Smooth muscle cell (in vitro differentiated cells): ENCODE measurements at regions not wholly inside any gene's neighbourhood (a gene's known extent, or its start where the extent isn't known, plus 50 kb on each side); places are given as distances from the start of the nearest gene placed in this dataset.

ENCODE experiments used
- DNase-seq: peaks from one replicate; lab custom pipeline; 2025; ENCODE audit not compliant: unreplicated experiment; lab: John Stamatoyannopoulos, UW
- H2AFZ ChIP-seq: fragments of 200-600 bp; sonication (generic); 2 replicates; pipeline ENCODE4 v1.6.0; 2016; ENCODE audit warnings: antibody characterized with exemption, low read depth, mild to moderate bottlenecking
- H3F3A ChIP-seq: fragments of 200-600 bp; sonication (generic); 2 replicates; pipeline ENCODE4 v1.6.0; 2017; ENCODE audit warnings: antibody characterized with exemption, low read depth
- H3K27ac ChIP-seq: fragments of 200-600 bp; sonication (generic); 2 replicates; pipeline ENCODE4 v1.5.1; 2016; ENCODE audit warnings: low read depth, mild to moderate bottlenecking
- H3K27me3 ChIP-seq: fragments of 200-600 bp; sonication (generic); 2 replicates; pipeline ENCODE4 v1.6.1; 2016; ENCODE audit warnings: low read depth, mild to moderate bottlenecking
- H3K36me3 ChIP-seq: fragments of 200-600 bp; sonication (generic); 2 replicates; pipeline ENCODE4 v1.5.1; 2016; ENCODE audit warnings: low read depth
- H3K4me1 ChIP-seq: fragments of 200-600 bp; sonication (generic); 2 replicates; pipeline ENCODE4 v1.5.1; 2016; ENCODE audit warnings: low read depth
- H3K4me2 ChIP-seq: fragments of 200-600 bp; sonication (generic); 2 replicates; pipeline ENCODE4 v1.6.0; 2016; ENCODE audit warnings: mild to moderate bottlenecking
- H3K4me3 ChIP-seq: fragments of 200-600 bp; sonication (generic); 2 replicates; pipeline ENCODE4 v1.5.1; 2016; ENCODE audit warnings: mild to moderate bottlenecking
- H3K79me2 ChIP-seq: fragments of 200-600 bp; sonication (generic); 2 replicates; pipeline ENCODE4 v1.6.0; 2016; ENCODE audit warnings: low read depth, mild to moderate bottlenecking
- H3K9ac ChIP-seq: fragments of 200-600 bp; sonication (generic); 2 replicates; pipeline ENCODE4 v1.6.0; 2016; ENCODE audit warnings: low read depth
- H3K9me3 ChIP-seq: fragments of 200-600 bp; sonication (generic); replicated peaks from 2 replicates; pipeline ENCODE4 v1.5.1; 2016; ENCODE audit warnings: low read depth
- H4K20me1 ChIP-seq: fragments of 200-600 bp; sonication (generic); 2 replicates; pipeline ENCODE4 v1.6.0; 2016; ENCODE audit warnings: low read depth
- WGBS: methylation state at CpG from one replicate; pipeline ENCODE4 v1.1.7; 2016; ENCODE audit warnings: low lambda C conversion rate; 5-methylcytosine and 5-hydroxymethylcytosine counted together
- TF ChIP-seq, protein P1 (sequence below): fragments of 200-600 bp; sonication (generic); IDR thresholded peaks from 2 replicates; pipeline ENCODE4 v1.5.1; 2017; ENCODE audit warnings: borderline replicate concordance, mild to moderate bottlenecking, antibody characterized with exemption; ENCODE audit not compliant: insufficient read depth, poor library complexity, severe bottlenecking

GRCh38 chr20:54806462-54806861 is 331.1 kb downstream of the DOK5 start:
- Histone ChIP-seq H3K4me3 (no peak overlapping the region), H3K4me1 (no peaks in the 10 kb centered on the region), H3F3A (no peaks in the 10 kb centered on the region), H3K27me3 (no peaks in the 10 kb centered on the region), H2AFZ (no peak overlapping the region), H3K9ac (no peak overlapping the region), H3K27ac (no peak overlapping the region), H3K79me2 (no peaks in the 10 kb centered on the region), H3K4me2 (no peak overlapping the region), H3K9me3 (no peaks in the 10 kb centered on the region), H4K20me1 (no peaks in the 10 kb centered on the region), H3K36me3 (no peaks in the 10 kb centered on the region)
- DNase-seq = no peak
- WGBS = 88% methylated on average over 5 of the region's 5 CpGs
- TF ChIP-seq, protein P1, sequence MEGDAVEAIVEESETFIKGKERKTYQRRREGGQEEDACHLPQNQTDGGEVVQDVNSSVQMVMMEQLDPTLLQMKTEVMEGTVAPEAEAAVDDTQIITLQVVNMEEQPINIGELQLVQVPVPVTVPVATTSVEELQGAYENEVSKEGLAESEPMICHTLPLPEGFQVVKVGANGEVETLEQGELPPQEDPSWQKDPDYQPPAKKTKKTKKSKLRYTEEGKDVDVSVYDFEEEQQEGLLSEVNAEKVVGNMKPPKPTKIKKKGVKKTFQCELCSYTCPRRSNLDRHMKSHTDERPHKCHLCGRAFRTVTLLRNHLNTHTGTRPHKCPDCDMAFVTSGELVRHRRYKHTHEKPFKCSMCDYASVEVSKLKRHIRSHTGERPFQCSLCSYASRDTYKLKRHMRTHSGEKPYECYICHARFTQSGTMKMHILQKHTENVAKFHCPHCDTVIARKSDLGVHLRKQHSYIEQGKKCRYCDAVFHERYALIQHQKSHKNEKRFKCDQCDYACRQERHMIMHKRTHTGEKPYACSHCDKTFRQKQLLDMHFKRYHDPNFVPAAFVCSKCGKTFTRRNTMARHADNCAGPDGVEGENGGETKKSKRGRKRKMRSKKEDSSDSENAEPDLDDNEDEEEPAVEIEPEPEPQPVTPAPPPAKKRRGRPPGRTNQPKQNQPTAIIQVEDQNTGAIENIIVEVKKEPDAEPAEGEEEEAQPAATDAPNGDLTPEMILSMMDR = no peak

GRCh38 chr20:54794874-54795273 is 319.5 kb downstream of the DOK5 start:
- no peak for DNase-seq

GRCh38 chr20:54794110-54794509 is 318.7 kb downstream of the DOK5 start:
- Histone ChIP-seq H3K36me3 (no peaks in the 10 kb centered on the region), H3K9me3 (no peaks in the 10 kb centered on the region), H3F3A (no peaks in the 10 kb centered on the region), H3K4me2 (no peak overlapping the region), H2AFZ (no peak overlapping the region), H3K27ac (no peak overlapping the region), H3K9ac (no peak overlapping the region), H3K27me3 (no peaks in the 10 kb centered on the region), H3K4me3 (no peak overlapping the region), H4K20me1 (no peaks in the 10 kb centered on the region), H3K4me1 (no peaks in the 10 kb centered on the region), H3K79me2 (no peaks in the 10 kb centered on the region)
- TF ChIP-seq, protein P1 = no peak
- DNase-seq = no peak
- WGBS = 81% methylated on average over 6 of the region's 6 CpGs

More at GRCh38 chr20:54794874-54795273, 319.5 kb downstream of the DOK5 start:
- no peaks in the 10 kb centered on the region for H3K4me1 ChIP-seq
- H2AFZ ChIP-seq = no peak overlapping the region
- TF ChIP-seq, protein P1 = no peak
- no peak overlapping the region for H3K27ac ChIP-seq
- no peaks in the 10 kb centered on the region for H3K79me2 ChIP-seq
- H3K36me3 ChIP-seq = no peaks in the 10 kb centered on the region
- no peaks in the 10 kb centered on the region for H3K27me3 ChIP-seq
- H3K4me2 ChIP-seq = no peak overlapping the region
- 95% methylated on average over 13 of the region's 13 CpGs for WGBS
- no peaks in the 10 kb centered on the region for H4K20me1 ChIP-seq
- no peak overlapping the region for H3K4me3 ChIP-seq
- H3K9ac ChIP-seq = no peak overlapping the region
- no peaks in the 10 kb centered on the region for H3F3A ChIP-seq
- H3K9me3 ChIP-seq = no peaks in the 10 kb centered on the region

- no peaks in the 10 kb centered on the region for H3K36me3 ChIP-seq
These were observed 318.0 kb downstream of the DOK5 start for GRCh38 chr20:54793291-54793992.

More at GRCh38 chr20:54793291-54793992, 318.0 kb downstream of the DOK5 start:
- H3K4me2 ChIP-seq = peak overlapping the region; percentile 31
- H3K9ac ChIP-seq = no peak overlapping the region
- H4K20me1 ChIP-seq = no peaks in the 10 kb centered on the region
- H3K4me3 ChIP-seq = no peak overlapping the region
- no peak overlapping the region for H3K27ac ChIP-seq
- DNase-seq = no peak
- H2AFZ ChIP-seq = no peak overlapping the region
- 80% methylated on average over 9 of the region's 9 CpGs for WGBS
- no peaks in the 10 kb centered on the region for H3K27me3 ChIP-seq
- no peaks in the 10 kb centered on the region for H3F3A ChIP-seq
- no peaks in the 10 kb centered on the region for H3K4me1 ChIP-seq
- no peaks in the 10 kb centered on the region for H3K79me2 ChIP-seq
- H3K9me3 ChIP-seq = no peaks in the 10 kb centered on the region
- TF ChIP-seq, protein P1 = no peak
